Upper lobe of right lung (tissue), 1 donor: ENCODE measurements at regions not wholly inside any gene's neighbourhood (a gene's known extent, or its start where the extent isn't known, plus 50 kb on each side); places are given as distances from the start of the nearest gene placed in this dataset.

ENCODE experiments used
- ATAC-seq: fragments of 200-7000 bp; cut with Tn5 transposase; one replicate; pipeline ENCODE4 v1.9.1; 2020; ENCODE audit warnings: mild to moderate bottlenecking, moderate library complexity
- DNase-seq: peaks from one replicate; pipeline ENCODE4 v3.0.0-alpha.2; 2020
- H3K27ac ChIP-seq: fragments of 200-600 bp; one replicate; pipeline ENCODE4 v1.8.0; 2022
- H3K27me3 ChIP-seq: fragments of 200-600 bp; one replicate; pipeline ENCODE4 v1.8.0; 2022; ENCODE audit warnings: mild to moderate bottlenecking
- H3K36me3 ChIP-seq: fragments of 200-600 bp; one replicate; pipeline ENCODE4 v1.8.0; 2022
- H3K4me1 ChIP-seq: fragments of 200-600 bp; one replicate; pipeline ENCODE4 v1.8.0; 2022
- H3K4me3 ChIP-seq: fragments of 200-600 bp; one replicate; pipeline ENCODE4 v1.8.0; 2022; ENCODE audit warnings: mild to moderate bottlenecking
- H3K9me3 ChIP-seq: fragments of 200-600 bp; one replicate; pipeline ENCODE4 v1.8.0; 2022
- CTCF ChIP-seq: fragments of 200-600 bp; IDR thresholded peaks from one replicate; pipeline ENCODE4 v1.8.0; 2022; ENCODE audit warnings: antibody characterized with exemption
- intact Hi-C: fragments of 100-400 bp; cut with DNase I; formaldehyde crosslinking; loops from one replicate; pipeline ENCODE4 v1.11.0; 2022
- donor health status: DM: no; HTN: yes; CAD: no; lungs with severe emphysema.

GRCh38 chr5:92435781-92436180 is 1052.7 kb upstream of the ARRDC3 start:
- intact Hi-C loops = no loop called here
- no peak for TF ChIP-seq CTCF

GRCh38 chr5:92429646-92430045 is 1046.5 kb upstream of the ARRDC3 start:
- Histone ChIP-seq H3K4me3 (no peak overlapping the region), H3K27ac (no peak overlapping the region), H3K36me3 (no peaks in the 10 kb centered on the region), H3K9me3 (no peaks in the 10 kb centered on the region), H3K27me3 (no peaks in the 10 kb centered on the region), H3K4me1 (no peaks in the 10 kb centered on the region)
- no peak for DNase-seq
- no peak for TF ChIP-seq CTCF
- intact Hi-C loops = no loop called here
- no peak for ATAC-seq

More at GRCh38 chr5:92435781-92436180, 1052.7 kb upstream of the ARRDC3 start:
- H3K9me3 ChIP-seq = no peaks in the 10 kb centered on the region
- no peak for DNase-seq
- no peak for ATAC-seq
- H3K27me3 ChIP-seq = no peaks in the 10 kb centered on the region
- no peaks in the 10 kb centered on the region for H3K4me1 ChIP-seq
- no peaks in the 10 kb centered on the region for H3K36me3 ChIP-seq
- H3K27ac ChIP-seq = no peak overlapping the region
- no peak overlapping the region for H3K4me3 ChIP-seq

GRCh38 chr5:92428415-92428814 is 1045.3 kb upstream of the ARRDC3 start:
- no peaks in the 10 kb centered on the region for H3K36me3 ChIP-seq
- ATAC-seq (no peak), DNase-seq (no peak)
- H3K27me3 ChIP-seq = no peaks in the 10 kb centered on the region
- intact Hi-C loops = no loop called here
- H3K4me1 ChIP-seq = no peaks in the 10 kb centered on the region
- no peaks in the 10 kb centered on the region for H3K9me3 ChIP-seq
- no peak overlapping the region for H3K27ac ChIP-seq
- H3K4me3 ChIP-seq = no peak overlapping the region
- no peak for TF ChIP-seq CTCF

- Histone ChIP-seq H3K27me3 (no peaks in the 10 kb centered on the region), H3K27ac (no peak overlapping the region), H3K4me3 (no peak overlapping the region), H3K9me3 (no peaks in the 10 kb centered on the region), H3K36me3 (no peaks in the 10 kb centered on the region), H3K4me1 (no peaks in the 10 kb centered on the region)
- DNase-seq = no peak
- intact Hi-C loops = no loop called here
- TF ChIP-seq CTCF = no peak
- ATAC-seq = no peak
Observed at GRCh38 chr5:92424785-92425426, 1041.8 kb upstream of the ARRDC3 start.

GRCh38 chr5:92421942-92422341 is 1038.8 kb upstream of the ARRDC3 start:
- no peak for TF ChIP-seq CTCF
- H3K36me3 ChIP-seq = no peaks in the 10 kb centered on the region
- H3K9me3 ChIP-seq = no peaks in the 10 kb centered on the region
- DNase-seq = no peak
- intact Hi-C loops = no loop called here
- H3K4me3 ChIP-seq = no peak overlapping the region
- no peaks in the 10 kb centered on the region for H3K27me3 ChIP-seq
- H3K4me1 ChIP-seq = no peaks in the 10 kb centered on the region
- ATAC-seq = no peak
- no peak overlapping the region for H3K27ac ChIP-seq

- DNase-seq (no peak), ATAC-seq (no peak)
- H3K4me3 ChIP-seq = no peak overlapping the region
- H3K27me3 ChIP-seq = no peaks in the 10 kb centered on the region
- no peaks in the 10 kb centered on the region for H3K4me1 ChIP-seq
- TF ChIP-seq CTCF = no peak
- no peaks in the 10 kb centered on the region for H3K36me3 ChIP-seq
- H3K27ac ChIP-seq = no peak overlapping the region
- intact Hi-C loops = no loop called here
- no peaks in the 10 kb centered on the region for H3K9me3 ChIP-seq
Observed at GRCh38 chr5:92421196-92421595, 1038.1 kb upstream of the ARRDC3 start.
